Lung (tissue), 11 donors: ENCODE measurements at regions not wholly inside any gene's neighbourhood (a gene's known extent, or its start where the extent isn't known, plus 50 kb on each side); places are given as distances from the start of the nearest gene placed in this dataset.

Experiments used
- ATAC-seq: fragments of 200-7000 bp; cut with Tn5 transposase; one replicate; pipeline ENCODE4 v1.9.1; 2020; ENCODE audit warnings: moderate number of reproducible peaks; ENCODE audit not compliant: insufficient read depth, low FRiP score
- DNase-seq, 3 donors: peaks; one replicate each; pipeline ENCODE4 v3.0.0-alpha.2; 2013 to 2017
- H3K27ac ChIP-seq, 2 donors: one replicate each; pipeline ENCODE4 v1.5.1; 2013; ENCODE audit warnings: mild to moderate bottlenecking in 2 of 2, moderate library complexity in 2 of 2, control low read depth in 1 of 2, inconsistent platforms in 1 of 2, low read depth in 1 of 2, low read length in 1 of 2
- H3K27me3 ChIP-seq, 3 donors: one replicate each; pipeline ENCODE4 v1.5.1; 2013; ENCODE audit warnings: low read length in 2 of 3; ENCODE audit not compliant: control insufficient read depth in 3 of 3, insufficient read depth in 3 of 3
- H3K36me3 ChIP-seq, 4 donors: one replicate each; pipeline ENCODE4 v1.5.1; 2013; ENCODE audit warnings: low read length in 4 of 4, mild to moderate bottlenecking in 1 of 4, moderate library complexity in 1 of 4; ENCODE audit not compliant: control insufficient read depth in 4 of 4, insufficient read depth in 4 of 4
- H3K4me1 ChIP-seq, 5 donors: one replicate each; pipeline ENCODE4 v1.5.1; 2013; ENCODE audit warnings: low read length in 5 of 5, mild to moderate bottlenecking in 2 of 5, moderate library complexity in 1 of 5; ENCODE audit not compliant: control insufficient read depth in 5 of 5, insufficient read depth in 5 of 5
- H3K4me3 ChIP-seq: one replicate; pipeline ENCODE4 v1.5.1; 2013; ENCODE audit warnings: mild to moderate bottlenecking, control low read depth, moderate library complexity
- H3K9ac ChIP-seq, 2 donors: one replicate each; pipeline ENCODE4 v1.5.1; 2013; ENCODE audit warnings: low read length in 2 of 2, control low read depth in 1 of 2; ENCODE audit not compliant: insufficient read depth in 1 of 2
- H3K9me3 ChIP-seq, 4 donors: one replicate each; pipeline ENCODE4 v1.5.1; 2013; ENCODE audit warnings: low read length in 3 of 4, mild to moderate bottlenecking in 1 of 4, moderate library complexity in 1 of 4; ENCODE audit not compliant: control insufficient read depth in 4 of 4, insufficient read depth in 3 of 4
- CTCF ChIP-seq: IDR thresholded peaks from 2 replicates; pipeline ENCODE4 v1.5.1; 2012; ENCODE audit warnings: mild to moderate bottlenecking; ENCODE audit errors: control extremely low read depth, extremely low read depth
- WGBS, 2 donors: extraction: QIAGEN DNeasy Blood & Tissue Kit; methylation state at CpG; one replicate each; pipeline ENCODE4 v1.1.7; 2013; 5-methylcytosine and 5-hydroxymethylcytosine counted together
- donor health status: control.
- donor health status: control.
- donor health status: Bipolar disorder and iron deficiency.
- donor health status: healthy.
- donor health status: DM: yes; HTN: yes; CAD: no.

GRCh38 chr21:32065654-32066053 is 192.8 kb downstream of the HUNK start:
- 95 to 96% methylated on average over 10 of the region's 10 CpGs for WGBS, 2 donors

GRCh38 chr21:32064281-32064910 is 191.6 kb downstream of the HUNK start:
- Histone ChIP-seq H3K4me3 (no peak overlapping the region), H3K9me3 (no peaks in the 10 kb centered on the region), H3K4me1 (no peaks in the 10 kb centered on the region), H3K27ac (no peak overlapping the region), H3K27me3 (no peaks in the 10 kb centered on the region), H3K9ac (no peak overlapping the region), H3K36me3 (no peaks in the 10 kb centered on the region)
- ATAC-seq: no peak
- DNase-seq: no peak
- 85 to 92% methylated on average over 6 of the region's 6 CpGs for WGBS, 2 donors
- no peak for TF ChIP-seq CTCF

More at GRCh38 chr21:32065654-32066053, 192.8 kb downstream of the HUNK start:
- H3K36me3 ChIP-seq: no peaks in the 10 kb centered on the region
- DNase-seq (no peak), ATAC-seq (no peak)
- no peak overlapping the region for H3K4me3 ChIP-seq
- no peaks in the 10 kb centered on the region for H3K9me3 ChIP-seq
- no peak overlapping the region for H3K9ac ChIP-seq
- no peaks in the 10 kb centered on the region for H3K4me1 ChIP-seq
- no peak for TF ChIP-seq CTCF
- no peaks in the 10 kb centered on the region for H3K27me3 ChIP-seq
- H3K27ac ChIP-seq: no peak overlapping the region

GRCh38 chr21:32062591-32063227 is 189.9 kb downstream of the HUNK start:
- WGBS, 2 donors: 65 to 76% methylated on average over 6 of the region's 6 CpGs
- TF ChIP-seq CTCF: no peak
- Histone ChIP-seq H3K4me1 (no peaks in the 10 kb centered on the region), H3K4me3 (no peak overlapping the region), H3K27ac (no peak overlapping the region), H3K9me3 (no peaks in the 10 kb centered on the region), H3K36me3 (no peaks in the 10 kb centered on the region), H3K9ac (no peak overlapping the region), H3K27me3 (no peaks in the 10 kb centered on the region)
- ATAC-seq (no peak), DNase-seq (no peak)
